IMR-90 (cell line): ENCODE measurements at regions not wholly inside any gene's neighbourhood (a gene's known extent, or its start where the extent isn't known, plus 50 kb on each side); places are given as distances from the start of the nearest gene placed in this dataset.

Experiments
- ATAC-seq: fragments of 200-7000 bp; cut with Tn5 transposase; 2 replicates; pipeline ENCODE4 v1.9.1; 2020; ENCODE audit warnings: low read depth, mild to moderate bottlenecking, moderate library complexity
- BruUV-seq: library from RNA; stranded (reverse); fragments of 400-500 nt; replicated peaks from 2 replicates; lab custom pipeline; 2021; lab: Mats Ljungman, UMichigan
- CTCF ChIA-PET: fragments of 300-600 bp; formaldehyde crosslinking; extraction: SDS; loops from one replicate; lab custom pipeline; 2021; ENCODE audit warnings: antibody characterized with exemption; lab: Yijun Ruan, JAX
- POLR2A ChIA-PET: fragments of 300-600 bp; sonication (Branson Sonifier 250); formaldehyde crosslinking; loops from one replicate; lab custom pipeline; 2022; ENCODE audit warnings: antibody characterized with exemption; ENCODE audit not compliant: unreplicated experiment; lab: Charles Lee
- DNase-seq: peaks from one replicate; pipeline ENCODE4 v3.0.0; 2013
- H2AFZ ChIP-seq: replicated peaks from 2 replicates; pipeline ENCODE3; 2013; ENCODE audit warnings: low read length, mild to moderate bottlenecking; ENCODE audit not compliant: poor library complexity
- H2AK5ac ChIP-seq: 2 replicates; pipeline ENCODE4 v1.6.1; 2013; ENCODE audit warnings: low read depth, low read length, inconsistent platforms
- H2AK9ac ChIP-seq: replicated peaks from 2 replicates; pipeline ENCODE3; 2013; ENCODE audit warnings: mild to moderate bottlenecking, low read depth, low read length, moderate library complexity; ENCODE audit not compliant: poor library complexity
- H2BK120ac ChIP-seq: 2 replicates; pipeline ENCODE4 v1.6.1; 2013; ENCODE audit warnings: low read depth, low read length, inconsistent platforms
- H2BK15ac ChIP-seq: 3 replicates; pipeline ENCODE4 v1.6.1; 2013; ENCODE audit warnings: low read depth, low read length, inconsistent platforms
- H2BK20ac ChIP-seq: 2 replicates; pipeline ENCODE4 v1.6.1; 2013; ENCODE audit warnings: low read depth, mild to moderate bottlenecking, inconsistent platforms, low read length, moderate library complexity
- H2BK5ac ChIP-seq: 2 replicates; pipeline ENCODE4 v1.6.1; 2013; ENCODE audit warnings: mild to moderate bottlenecking, low read depth, low read length, inconsistent platforms; ENCODE audit not compliant: poor library complexity, severe bottlenecking
- H3K14ac ChIP-seq: replicated peaks from 2 replicates; pipeline ENCODE4 v1.6.1; 2013; ENCODE audit warnings: low read depth, low read length, inconsistent platforms
- H3K18ac ChIP-seq: 2 replicates; pipeline ENCODE4 v1.6.1; 2013; ENCODE audit warnings: low read depth, low read length, control low read depth
- H3K23ac ChIP-seq: 2 replicates; pipeline ENCODE4 v1.6.1; 2013; ENCODE audit warnings: low read depth, low read length, inconsistent platforms
- H3K27ac ChIP-seq: 2 replicates; pipeline ENCODE4 v1.5.1; 2013; ENCODE audit warnings: mild to moderate bottlenecking, control low read depth, low read length; ENCODE audit not compliant: insufficient read depth
- H3K27me3 ChIP-seq: 2 replicates; pipeline ENCODE4 v1.6.1; 2013; ENCODE audit warnings: low read length; ENCODE audit not compliant: control insufficient read depth, insufficient read depth
- H3K36me3 ChIP-seq: 2 replicates; pipeline ENCODE4 v1.6.1; 2013; ENCODE audit warnings: low read length, mixed read lengths; ENCODE audit not compliant: control insufficient read depth, insufficient read depth
- H3K4ac ChIP-seq: 2 replicates; pipeline ENCODE4 v1.6.1; 2013; ENCODE audit warnings: low read depth, low read length, inconsistent platforms
- H3K4me1 ChIP-seq: 2 replicates; pipeline ENCODE4 v1.6.1; 2013; ENCODE audit warnings: low read length, mixed read lengths; ENCODE audit not compliant: control insufficient read depth, insufficient read depth
- H3K4me2 ChIP-seq: 2 replicates; pipeline ENCODE4 v1.6.1; 2013; ENCODE audit warnings: low read depth, mild to moderate bottlenecking, control low read depth, low read length, moderate library complexity
- H3K4me3 ChIP-seq: 2 replicates; pipeline ENCODE4 v1.5.1; 2013; ENCODE audit warnings: low read depth, mild to moderate bottlenecking, control low read depth, low read length, moderate library complexity; ENCODE audit not compliant: insufficient read depth
- H3K56ac ChIP-seq: 2 replicates; pipeline ENCODE4 v1.6.1; 2013; ENCODE audit warnings: low read length, inconsistent platforms; ENCODE audit not compliant: insufficient read depth; ENCODE audit errors: extremely low read depth
- H3K79me1 ChIP-seq, 2 experiments: 2 replicates each; pipeline ENCODE4 v1.6.1; 2013; ENCODE audit warnings: low read length in 2 of 2, inconsistent platforms in 1 of 2, low read depth in 1 of 2
- H3K9ac ChIP-seq: 2 replicates; pipeline ENCODE4 v1.6.1; 2013; ENCODE audit warnings: low read depth, low read length, control low read depth
- H3K9me1 ChIP-seq: 2 replicates; pipeline ENCODE4 v1.6.1; 2013; ENCODE audit warnings: low read length, inconsistent platforms; ENCODE audit not compliant: insufficient read depth
- H3K9me3 ChIP-seq: 2 replicates; pipeline ENCODE4 v1.6.1; 2013; ENCODE audit warnings: low read length; ENCODE audit not compliant: control insufficient read depth, insufficient read depth
- H4K20me1 ChIP-seq: 2 replicates; pipeline ENCODE4 v1.6.1; 2013; ENCODE audit warnings: low read length, inconsistent platforms; ENCODE audit not compliant: insufficient read depth
- H4K5ac ChIP-seq: 2 replicates; pipeline ENCODE4 v1.6.1; 2013; ENCODE audit warnings: mild to moderate bottlenecking, low read depth, low read length, control low read depth
- H4K8ac ChIP-seq, 2 experiments: 2 replicates each; pipeline ENCODE4 v1.6.1; 2013; ENCODE audit warnings: low read depth in 2 of 2, low read length in 2 of 2, control low read depth in 1 of 2, inconsistent platforms in 1 of 2
- H4K91ac ChIP-seq: 2 replicates; pipeline ENCODE4 v1.6.1; 2013; ENCODE audit warnings: low read depth, low read length, inconsistent platforms; ENCODE audit not compliant: insufficient read depth
- BHLHE40 ChIP-seq: fragments of 150-350 bp; IDR thresholded peaks from 2 replicates; pipeline ENCODE4 v1.6.1; 2016; ENCODE audit warnings: mild to moderate bottlenecking, low read depth, low read length
- CEBPB ChIP-seq: IDR thresholded peaks from 2 replicates; pipeline ENCODE4 v1.6.1; 2012; ENCODE audit warnings: low read depth, low read length, improper control_type of control experiment
- CHD1 ChIP-seq: IDR thresholded peaks from 2 replicates; pipeline ENCODE4 v1.6.1; 2012; ENCODE audit warnings: low read depth, low read length, improper control_type of control experiment
- FOS ChIP-seq: fragments of 150-350 bp; IDR thresholded peaks from 2 replicates; pipeline ENCODE4 v1.6.1; 2016; ENCODE audit warnings: low read depth, low read length
- MAFK ChIP-seq: IDR thresholded peaks from 2 replicates; pipeline ENCODE4 v1.6.1; 2012; ENCODE audit warnings: low read depth, low read length, improper control_type of control experiment
- MAZ ChIP-seq: IDR thresholded peaks from 2 replicates; pipeline ENCODE4 v1.6.1; 2012; ENCODE audit warnings: low read depth, mild to moderate bottlenecking, low read length, improper control_type of control experiment, moderate library complexity, borderline replicate concordance
- MXI1 ChIP-seq: IDR thresholded peaks from 2 replicates; pipeline ENCODE4 v1.6.1; 2012; ENCODE audit warnings: low read depth, mild to moderate bottlenecking, low read length, moderate library complexity, borderline replicate concordance
- NFE2L2 ChIP-seq: fragments of 150-350 bp; IDR thresholded peaks from 2 replicates; pipeline ENCODE4 v1.6.1; 2016; ENCODE audit warnings: low read depth, mild to moderate bottlenecking, low read length
- POLR2A ChIP-seq: IDR thresholded peaks from 2 replicates; pipeline ENCODE4 v1.6.1; 2012; ENCODE audit warnings: mild to moderate bottlenecking, low read depth, low read length
- RAD21 ChIP-seq: IDR thresholded peaks from 2 replicates; pipeline ENCODE4 v1.6.1; 2012; ENCODE audit warnings: low read length, improper control_type of control experiment
- RCOR1 ChIP-seq: IDR thresholded peaks from 2 replicates; pipeline ENCODE4 v1.6.1; 2012; ENCODE audit warnings: mild to moderate bottlenecking, low read length, improper control_type of control experiment; ENCODE audit not compliant: insufficient replicate concordance
- RFX5 ChIP-seq: IDR thresholded peaks from 2 replicates; pipeline ENCODE4 v1.8.0; 2012; ENCODE audit warnings: low read depth, mild to moderate bottlenecking, low read length, moderate library complexity
- SMC3 ChIP-seq: fragments of 150-350 bp; IDR thresholded peaks from 2 replicates; pipeline ENCODE4 v1.6.1; 2016; ENCODE audit warnings: low read depth, mild to moderate bottlenecking, antibody characterized with exemption, low read length, moderate library complexity
- WGBS, 2 experiments: methylation state at CpG; one replicate each; pipeline versions ENCODE4 v1.1.5 to v1.1.7; 2013; ENCODE audit warnings: missing lambda C conversion rate in 2 of 2; ENCODE audit not compliant: insufficient read length in 1 of 2; ENCODE audit errors: extremely low coverage in 2 of 2; 5-methylcytosine and 5-hydroxymethylcytosine counted together
- dilution Hi-C: fragments of 300-500 bp; cut with HindIII; formaldehyde crosslinking; loops from one replicate; pipeline ENCODE4 v1.14.3; 2018; ENCODE audit warnings: low sequenced_read_pairs; ENCODE audit not compliant: unreplicated experiment
- in situ Hi-C: fragments of 300-500 bp; cut with MboI; formaldehyde crosslinking; loops from 3 replicates; pipeline ENCODE4 v1.14.3; 2019; ENCODE audit warnings: low sequenced_read_pairs, inconsistent platforms, mixed read lengths
- intact Hi-C: fragments of 100-400 bp; cut with micrococcal nuclease; formaldehyde crosslinking; loops from 2 replicates; pipeline ENCODE4 v1.10.0; 2022
- TF ChIP-seq, protein P1 (sequence below): conservative IDR thresholded peaks from 2 replicates; pipeline ENCODE4 v1.5.1; 2012; ENCODE audit warnings: mild to moderate bottlenecking, low read depth, low read length, improper control_type of control experiment
- TF ChIP-seq, protein P2 (sequence below): fragments of 150-350 bp; IDR thresholded peaks from 2 replicates; pipeline ENCODE4 v1.6.1; 2016; ENCODE audit warnings: low read depth, mild to moderate bottlenecking, low read length, moderate library complexity, borderline replicate concordance
- TF ChIP-seq, protein P3 (sequence below): fragments of 150-350 bp; IDR thresholded peaks from 2 replicates; pipeline ENCODE4 v1.6.1; 2017; ENCODE audit warnings: mild to moderate bottlenecking, antibody characterized with exemption, low read length, low read depth

DNA sequence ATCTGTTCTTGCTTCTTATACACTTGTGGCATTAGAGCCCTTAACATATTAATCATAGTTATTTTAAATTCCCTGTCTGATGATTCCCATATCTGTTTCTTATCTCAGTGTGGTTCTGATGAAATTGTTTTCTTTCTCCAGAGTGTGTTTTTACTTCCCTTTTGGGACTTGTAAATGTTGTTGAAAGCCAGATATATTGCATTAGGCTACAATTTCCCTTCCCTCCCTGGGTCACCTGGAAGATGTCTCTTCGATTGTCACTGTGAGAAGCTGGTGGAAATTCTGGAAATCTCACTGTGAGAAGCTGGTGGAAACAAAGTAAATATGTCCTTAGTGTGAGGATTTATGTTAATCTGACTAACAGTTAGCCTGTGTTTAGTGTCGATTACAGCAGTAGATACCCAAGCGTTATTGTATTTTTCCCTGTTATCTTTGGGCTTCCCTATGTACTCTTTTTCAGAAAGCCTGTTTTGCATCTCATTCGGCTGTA lies 717.3 kb downstream of the TRHDE start:
- Histone ChIP-seq H4K5ac (no peak overlapping the region), H3K4me2 (no peak overlapping the region), H3K9ac (no peak overlapping the region), H4K8ac (no peak overlapping the region), H4K20me1 (no peaks in the 10 kb centered on the region), H2AFZ (no peak overlapping the region), H3K27ac (no peak overlapping the region), H2AK9ac (no peak overlapping the region), H3K56ac (no peak overlapping the region), H3K18ac (no peak overlapping the region), H3K4me1 (no peaks in the 10 kb centered on the region), H2BK5ac (no peak overlapping the region), H3K27me3 (no peaks in the 10 kb centered on the region), H2AK5ac (no peak overlapping the region), H4K91ac (no peak overlapping the region), H3K9me3 (peaks cover 4% of the 10 kb centered on the region; the same call in 1 of the 2 replicates), H2BK120ac (no peak overlapping the region), H3K9me1 (no peaks in the 10 kb centered on the region), H2BK20ac (no peak overlapping the region), H3K4ac (no peak overlapping the region), H3K23ac (no peak overlapping the region), H3K14ac (no peak overlapping the region), H2BK15ac (no peak overlapping the region), H3K36me3 (no peaks in the 10 kb centered on the region), H3K4me3 (no peak overlapping the region), H3K79me1 (no peaks in the 10 kb centered on the region)
- BruUV-seq, result no TSS peak
- ChIA-PET CTCF (no interaction called here), POLR2A (no interaction called here)
- DNase-seq (no peak), ATAC-seq (no peak)
- no CpG with 5 or more reads among the region's 4 CpGs for WGBS, 2 experiments
- TF ChIP-seq MAFK (no peak), FOS (no peak), RCOR1 (no peak), NFE2L2 (no peak), BHLHE40 (no peak), CHD1 (no peak), MAZ (no peak), SMC3 (no peak), MXI1 (no peak), CEBPB (no peak), RFX5 (no peak), POLR2A (no peak), RAD21 (no peak)
- TF ChIP-seq, protein P1, sequence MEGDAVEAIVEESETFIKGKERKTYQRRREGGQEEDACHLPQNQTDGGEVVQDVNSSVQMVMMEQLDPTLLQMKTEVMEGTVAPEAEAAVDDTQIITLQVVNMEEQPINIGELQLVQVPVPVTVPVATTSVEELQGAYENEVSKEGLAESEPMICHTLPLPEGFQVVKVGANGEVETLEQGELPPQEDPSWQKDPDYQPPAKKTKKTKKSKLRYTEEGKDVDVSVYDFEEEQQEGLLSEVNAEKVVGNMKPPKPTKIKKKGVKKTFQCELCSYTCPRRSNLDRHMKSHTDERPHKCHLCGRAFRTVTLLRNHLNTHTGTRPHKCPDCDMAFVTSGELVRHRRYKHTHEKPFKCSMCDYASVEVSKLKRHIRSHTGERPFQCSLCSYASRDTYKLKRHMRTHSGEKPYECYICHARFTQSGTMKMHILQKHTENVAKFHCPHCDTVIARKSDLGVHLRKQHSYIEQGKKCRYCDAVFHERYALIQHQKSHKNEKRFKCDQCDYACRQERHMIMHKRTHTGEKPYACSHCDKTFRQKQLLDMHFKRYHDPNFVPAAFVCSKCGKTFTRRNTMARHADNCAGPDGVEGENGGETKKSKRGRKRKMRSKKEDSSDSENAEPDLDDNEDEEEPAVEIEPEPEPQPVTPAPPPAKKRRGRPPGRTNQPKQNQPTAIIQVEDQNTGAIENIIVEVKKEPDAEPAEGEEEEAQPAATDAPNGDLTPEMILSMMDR, result no peak
- TF ChIP-seq, protein P2, sequence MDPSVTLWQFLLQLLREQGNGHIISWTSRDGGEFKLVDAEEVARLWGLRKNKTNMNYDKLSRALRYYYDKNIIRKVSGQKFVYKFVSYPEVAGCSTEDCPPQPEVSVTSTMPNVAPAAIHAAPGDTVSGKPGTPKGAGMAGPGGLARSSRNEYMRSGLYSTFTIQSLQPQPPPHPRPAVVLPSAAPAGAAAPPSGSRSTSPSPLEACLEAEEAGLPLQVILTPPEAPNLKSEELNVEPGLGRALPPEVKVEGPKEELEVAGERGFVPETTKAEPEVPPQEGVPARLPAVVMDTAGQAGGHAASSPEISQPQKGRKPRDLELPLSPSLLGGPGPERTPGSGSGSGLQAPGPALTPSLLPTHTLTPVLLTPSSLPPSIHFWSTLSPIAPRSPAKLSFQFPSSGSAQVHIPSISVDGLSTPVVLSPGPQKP, result no peak
- TF ChIP-seq, protein P3, sequence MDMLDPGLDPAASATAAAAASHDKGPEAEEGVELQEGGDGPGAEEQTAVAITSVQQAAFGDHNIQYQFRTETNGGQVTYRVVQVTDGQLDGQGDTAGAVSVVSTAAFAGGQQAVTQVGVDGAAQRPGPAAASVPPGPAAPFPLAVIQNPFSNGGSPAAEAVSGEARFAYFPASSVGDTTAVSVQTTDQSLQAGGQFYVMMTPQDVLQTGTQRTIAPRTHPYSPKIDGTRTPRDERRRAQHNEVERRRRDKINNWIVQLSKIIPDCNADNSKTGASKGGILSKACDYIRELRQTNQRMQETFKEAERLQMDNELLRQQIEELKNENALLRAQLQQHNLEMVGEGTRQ, result no peak
- intact Hi-C loops (no loop called here), in situ Hi-C loops (no loop called here), dilution Hi-C loops (no loop called here)
